KBM-7 (cell line): ENCODE measurements at regions not wholly inside any gene's neighbourhood (a gene's known extent, or its start where the extent isn't known, plus 50 kb on each side); places are given as distances from the start of the nearest gene placed in this dataset.
"Not testable (repeated sequence)": the region's sequence is repeated elsewhere in the genome, so short reads cannot be mapped to it uniquely, and the experiment has no call there.

Experiments used
- DNase-seq: peaks from one replicate; pipeline ENCODE4 v3.0.0-alpha.2; 2015
- in situ Hi-C: fragments of 300-500 bp; cut with MboI; formaldehyde crosslinking; loops from 2 replicates; pipeline ENCODE4 v1.14.3; 2020; ENCODE audit warnings: low sequenced_read_pairs, low pct_unique_long_range_greater_than_20kb, mixed read lengths

DNA sequence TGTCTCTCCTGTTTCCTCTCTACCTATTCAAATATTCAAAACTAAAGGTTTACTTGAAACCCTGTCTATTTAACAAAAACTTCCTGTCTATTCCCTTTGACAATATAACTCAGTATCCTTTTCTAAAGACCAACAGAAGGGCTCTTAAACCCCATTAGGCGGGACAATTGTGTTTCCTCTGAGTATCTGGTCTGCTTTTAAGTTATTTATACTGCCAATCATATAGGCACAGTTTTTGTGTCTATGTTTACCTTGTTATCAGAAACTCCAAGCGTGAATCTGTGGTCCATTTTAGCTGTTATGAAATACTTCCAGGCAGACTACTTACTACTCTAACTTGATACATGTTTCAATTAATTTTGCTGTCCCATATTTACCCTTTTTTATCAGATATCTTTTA lies 350.0 kb upstream of the CTSO start:
- no peak for DNase-seq
- in situ Hi-C loops = no loop called here

DNA sequence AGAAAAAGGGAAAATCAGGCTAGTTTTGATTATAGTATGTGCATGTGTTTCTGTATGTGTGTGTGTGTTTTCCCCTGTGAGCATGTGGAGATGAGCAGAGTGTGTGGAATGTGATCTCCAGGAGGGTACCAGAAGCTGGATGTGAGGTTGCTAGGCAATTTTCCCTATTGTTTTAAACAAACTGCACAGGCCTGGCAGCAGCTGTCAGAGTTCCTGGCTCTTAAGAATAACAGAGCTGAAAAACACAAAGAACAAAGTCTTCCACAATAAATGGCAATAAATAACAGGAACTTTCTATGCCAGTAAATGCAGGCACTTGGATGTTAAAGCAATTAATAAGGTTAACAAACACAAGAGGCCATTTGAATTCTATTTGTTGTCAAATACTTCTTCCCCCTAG lies 344.6 kb upstream of the CTSO start:
- no peak for DNase-seq
- in situ Hi-C loops = no loop called here

DNA sequence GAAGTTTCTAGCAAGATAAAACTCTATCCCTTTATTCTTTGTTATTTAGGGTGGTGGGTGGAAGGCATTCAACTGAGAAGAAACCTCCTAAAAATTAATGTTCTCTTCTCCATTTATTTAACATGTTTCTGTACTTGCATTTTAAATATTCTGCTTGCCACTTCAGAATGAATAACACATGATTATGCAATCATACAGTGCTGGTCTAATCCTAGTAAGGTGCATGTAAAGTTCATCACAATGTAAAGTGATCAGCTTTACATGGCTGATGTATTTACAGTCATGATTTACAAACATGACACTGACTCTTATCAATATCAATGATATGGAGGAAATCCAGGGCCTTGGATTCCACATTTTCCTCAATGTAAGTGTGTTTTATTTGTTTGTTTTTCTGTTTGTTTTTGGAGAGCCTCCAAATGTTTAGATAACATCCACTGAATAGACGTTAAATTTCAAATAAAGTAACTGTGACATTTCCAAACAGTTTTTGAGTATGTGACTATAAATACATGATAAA lies 342.1 kb upstream of the CTSO start:
- in situ Hi-C loops = no loop called here
- no peak for DNase-seq

DNA sequence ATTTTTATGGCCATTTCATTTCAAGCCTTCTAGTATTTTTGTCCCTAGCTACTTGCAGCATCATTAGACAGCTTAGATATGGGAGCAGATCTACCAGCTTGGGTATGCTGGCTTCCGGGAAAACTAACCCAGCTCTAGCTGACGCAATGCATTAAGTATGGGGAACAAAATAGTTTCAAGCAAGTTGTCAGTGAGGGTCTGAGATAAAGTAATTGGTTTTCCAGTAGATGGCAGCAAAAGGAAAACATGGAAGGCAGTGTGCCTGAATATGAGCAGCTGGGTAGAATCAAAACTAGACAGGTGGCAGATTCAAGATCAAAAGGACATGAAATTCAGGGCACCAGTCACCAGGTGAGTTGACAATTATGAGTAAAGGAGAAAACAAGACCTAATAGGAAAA lies 340.9 kb upstream of the CTSO start:
- in situ Hi-C loops = no loop called here
- peak; percentile 75 for DNase-seq

DNA sequence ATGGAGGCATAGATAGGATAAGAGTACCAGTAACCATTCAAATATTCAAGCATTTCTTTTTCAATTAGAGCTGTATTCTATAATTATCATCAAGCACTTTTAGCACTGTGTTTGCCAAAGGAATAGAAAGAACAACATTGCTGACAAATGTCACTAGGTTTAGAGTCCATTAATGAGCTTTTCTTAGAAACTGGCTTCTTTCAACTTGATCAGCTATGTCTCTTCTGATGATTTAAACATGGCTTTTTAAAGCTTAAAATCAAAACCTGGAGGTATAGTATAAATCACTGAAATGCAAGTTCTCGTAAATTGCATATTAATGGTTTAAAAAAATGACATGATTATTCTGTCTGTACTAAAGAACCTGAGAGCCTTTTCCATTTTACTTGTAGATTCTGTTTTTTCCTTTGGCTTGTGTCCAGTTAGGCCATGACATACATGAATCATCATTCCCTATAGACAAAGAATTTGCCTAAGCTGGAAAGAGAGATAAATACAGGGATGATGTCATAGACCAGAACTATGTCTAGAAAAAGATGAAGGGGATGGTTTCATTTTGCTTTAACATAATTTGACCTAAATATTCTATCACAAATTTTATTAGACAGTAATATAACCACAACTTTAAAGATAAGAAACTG lies 340.1 kb upstream of the CTSO start:
- no peak for DNase-seq
- in situ Hi-C loops = no loop called here

DNA sequence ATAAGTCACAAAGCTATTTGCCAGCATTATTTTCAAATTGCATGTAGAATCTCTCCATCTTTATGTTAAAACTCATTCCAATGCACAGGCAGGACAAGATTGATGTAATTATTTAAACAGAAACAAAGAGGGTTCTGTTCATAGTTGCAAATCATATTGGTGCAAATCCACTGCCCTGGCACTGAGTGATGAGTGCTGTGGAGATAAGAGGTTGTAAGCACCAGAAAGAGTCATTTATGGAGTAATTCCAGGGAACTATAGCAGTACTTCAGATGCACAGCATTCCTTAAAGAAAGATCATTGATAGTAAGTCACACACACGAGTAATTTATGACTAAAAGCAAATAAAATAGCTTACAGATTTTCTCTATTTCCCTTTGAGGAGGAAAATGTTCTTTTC lies 337.7 kb upstream of the CTSO start:
- in situ Hi-C loops = no loop called here

DNA sequence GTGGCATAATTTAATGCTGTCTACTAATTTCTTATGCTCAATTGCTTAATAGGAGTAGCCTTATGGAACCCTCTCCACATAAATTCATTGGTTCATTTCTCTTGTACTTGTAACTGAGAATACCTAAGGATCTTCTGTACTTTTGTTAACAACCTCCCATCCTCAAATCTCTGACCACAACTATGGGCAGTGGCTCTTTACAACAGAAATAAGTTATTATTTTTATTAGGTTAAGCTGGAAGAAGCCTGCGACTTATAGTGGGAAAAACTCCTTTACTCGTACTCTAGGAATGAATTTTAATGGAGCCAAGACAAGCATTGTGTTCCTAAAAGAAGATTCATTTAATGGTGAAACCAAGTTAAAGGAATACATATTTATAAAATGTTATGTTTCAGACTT lies 337.1 kb upstream of the CTSO start:
- no peak for DNase-seq
- in situ Hi-C loops = no loop called here

More for the DNA sequence above, 337.7 kb upstream of the CTSO start:
- DNase-seq = no peak

DNA sequence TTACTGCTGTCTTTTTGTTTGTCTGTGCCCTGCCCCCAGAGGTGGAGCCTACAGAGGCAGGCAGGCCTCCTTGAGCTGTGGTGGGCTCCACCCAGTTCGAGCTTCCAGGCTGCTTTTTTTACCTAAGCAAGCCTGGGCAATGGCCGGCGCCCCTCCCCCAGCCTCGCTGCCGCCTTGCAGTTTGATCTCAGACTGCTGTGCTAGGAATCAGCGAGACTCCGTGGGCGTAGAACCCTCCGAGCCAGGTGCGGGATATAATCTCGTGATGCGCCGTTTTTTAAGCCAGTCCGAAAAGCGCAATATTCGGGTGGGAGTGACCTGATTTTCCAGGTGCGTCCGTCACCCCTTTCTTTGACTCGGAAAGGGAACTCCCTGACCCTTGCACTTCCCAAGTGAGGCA lies 336.4 kb upstream of the CTSO start:
- in situ Hi-C loops, DNase-seq: not testable (repeated sequence)

DNA sequence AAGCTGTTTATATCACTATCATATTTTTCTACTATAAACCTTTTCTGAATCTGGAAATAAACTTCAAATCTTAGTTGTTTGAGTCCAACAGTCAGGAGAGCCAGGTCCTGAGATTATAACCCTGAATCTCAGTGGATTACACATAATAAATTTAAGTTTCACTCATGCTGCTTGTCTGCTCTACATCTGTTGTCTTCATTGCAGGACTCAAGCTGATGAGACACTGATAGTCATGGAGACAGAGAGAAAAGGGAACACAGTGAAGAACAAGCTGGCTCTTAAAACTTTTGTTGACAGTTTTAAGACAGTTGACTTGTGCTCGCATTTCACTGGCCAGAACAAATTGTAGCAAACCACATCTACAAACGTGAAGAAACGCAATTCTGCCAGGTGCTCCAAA lies 327.0 kb upstream of the CTSO start:
- in situ Hi-C loops = no loop called here
- no peak for DNase-seq

DNA sequence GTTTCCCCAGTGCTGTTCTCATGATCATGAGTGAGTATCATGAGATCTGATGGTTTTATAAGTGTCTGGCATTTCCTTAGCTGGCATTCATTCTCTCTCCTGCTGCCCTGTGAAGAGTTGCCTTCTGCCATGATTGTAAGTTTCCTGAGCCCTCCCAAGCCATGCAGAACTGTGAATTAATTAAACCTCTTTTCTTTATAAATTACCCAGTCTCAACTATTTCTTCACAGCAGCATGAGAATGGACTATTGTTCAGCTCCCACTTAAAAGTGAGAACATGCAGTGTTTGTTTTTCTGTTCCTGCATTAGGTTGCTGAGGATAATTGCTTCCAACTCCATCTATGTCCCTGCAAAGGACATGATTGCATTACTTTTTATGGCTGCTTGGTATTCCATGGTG lies 311.7 kb upstream of the CTSO start:
- DNase-seq = no peak
- in situ Hi-C loops = no loop called here

DNA sequence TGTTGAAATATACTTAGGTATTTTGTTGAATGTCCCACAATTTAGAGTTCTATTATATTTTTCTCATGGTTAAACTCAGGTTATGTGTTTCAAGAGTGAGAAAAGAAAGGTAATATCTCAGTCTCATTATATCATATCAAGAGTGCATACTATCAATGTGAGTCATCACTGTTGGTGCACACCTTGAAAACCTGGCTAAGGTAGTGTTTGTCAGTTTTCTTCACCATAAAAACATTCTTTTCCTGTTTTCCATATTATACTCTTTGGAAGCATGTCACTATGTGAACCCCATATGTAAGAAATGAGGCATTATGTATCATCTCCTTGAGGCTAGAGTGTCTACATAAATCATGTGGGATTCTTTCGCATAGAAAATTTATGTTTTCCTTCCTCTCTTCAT lies 307.6 kb upstream of the CTSO start:
- no peak for DNase-seq
- in situ Hi-C loops = no loop called here

DNA sequence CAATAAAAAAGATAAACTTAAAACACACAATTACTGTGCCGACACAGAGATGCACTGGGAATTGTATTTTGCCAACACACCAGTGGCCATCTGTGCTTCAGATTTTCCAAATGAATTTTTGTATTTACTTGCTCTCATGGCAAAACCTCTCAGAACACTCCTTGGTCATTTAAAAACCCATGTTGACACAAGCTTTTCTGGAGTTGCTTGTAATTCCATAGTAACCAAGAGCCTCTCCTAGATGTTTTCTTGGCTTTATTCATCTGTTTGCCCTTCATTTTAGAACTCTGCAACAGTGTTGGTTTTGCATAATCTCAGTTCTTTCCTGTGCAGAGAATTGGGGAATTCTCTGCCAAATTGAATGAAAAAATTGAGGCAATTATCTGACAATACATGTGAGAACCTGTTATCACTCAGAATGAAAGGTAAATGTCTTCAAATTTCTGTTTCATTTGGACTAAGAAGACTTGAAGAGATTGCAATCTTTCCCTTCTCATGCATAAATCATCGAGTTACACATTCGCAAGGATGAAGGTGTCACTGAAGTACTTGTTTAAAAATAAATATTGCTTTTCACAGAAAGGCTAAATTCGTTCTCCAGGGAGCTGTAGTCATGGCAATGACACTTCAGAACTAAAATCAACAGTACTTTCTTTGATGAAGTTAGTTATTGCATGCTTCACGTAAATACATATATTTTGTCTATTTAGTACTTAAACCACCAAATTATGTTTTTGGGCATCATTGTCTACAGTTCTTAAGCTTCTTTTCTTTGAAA lies 301.8 kb upstream of the CTSO start:
- DNase-seq = no peak
- in situ Hi-C loops = no loop called here

DNA sequence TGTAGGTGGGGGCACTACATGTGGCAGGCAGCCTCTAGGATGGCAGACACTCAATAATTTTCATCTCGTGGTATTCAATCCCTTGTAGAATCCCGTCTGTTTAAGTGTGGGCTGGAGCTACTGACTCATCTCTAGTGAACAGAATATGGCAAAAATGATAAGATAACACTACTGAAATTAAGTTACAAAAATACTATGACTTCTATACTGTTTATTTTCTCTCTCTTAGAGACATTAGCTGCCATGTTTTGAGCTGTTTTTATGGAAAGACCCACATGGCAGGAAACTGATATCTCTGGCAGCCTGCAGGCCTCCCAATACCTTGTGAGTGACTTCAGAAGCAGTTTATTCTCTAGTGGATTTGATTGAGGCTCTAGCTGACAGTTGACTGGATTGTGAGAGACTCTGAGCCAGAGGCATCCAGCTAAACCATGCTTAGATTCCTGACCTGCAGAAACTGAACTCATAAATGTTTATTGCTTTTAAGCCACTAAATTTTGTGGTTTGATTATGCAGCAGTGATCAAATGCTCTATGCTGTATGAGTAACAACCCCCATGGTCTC lies 298.8 kb upstream of the CTSO start:
- DNase-seq = no peak
- in situ Hi-C loops = no loop called here

DNA sequence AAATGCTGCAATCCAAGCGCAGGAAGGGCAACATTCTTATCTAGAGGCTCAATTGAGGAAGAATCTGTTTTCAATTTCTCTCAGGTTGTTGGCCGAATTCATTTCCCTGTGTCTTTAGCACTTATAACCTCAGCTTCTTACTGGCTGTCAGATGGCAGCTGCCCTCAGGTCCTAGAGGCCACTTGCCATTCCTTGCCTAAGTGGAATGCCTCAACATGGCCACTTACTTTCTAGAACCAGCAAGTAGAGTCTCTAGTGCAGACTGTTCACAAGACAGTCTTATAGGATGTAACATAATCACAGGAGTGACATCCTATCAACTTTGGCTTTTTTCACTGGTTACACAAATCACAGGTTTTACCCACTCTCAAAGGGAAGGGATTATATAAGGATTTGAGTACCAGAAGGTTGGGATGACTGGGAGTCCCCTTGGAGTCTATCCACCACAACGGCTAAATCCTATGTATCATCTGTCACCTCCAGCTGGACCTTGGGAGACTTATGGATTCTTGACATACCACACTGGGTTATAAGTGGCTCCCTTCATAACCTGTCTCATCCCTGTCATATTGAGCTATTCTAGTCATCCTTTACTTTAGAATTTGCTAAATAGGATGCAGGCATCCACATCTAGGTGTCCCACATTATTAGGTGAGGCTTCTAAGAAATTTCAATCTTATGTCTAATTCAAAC lies 297.9 kb upstream of the CTSO start:
- no peak for DNase-seq
- in situ Hi-C loops = no loop called here

DNA sequence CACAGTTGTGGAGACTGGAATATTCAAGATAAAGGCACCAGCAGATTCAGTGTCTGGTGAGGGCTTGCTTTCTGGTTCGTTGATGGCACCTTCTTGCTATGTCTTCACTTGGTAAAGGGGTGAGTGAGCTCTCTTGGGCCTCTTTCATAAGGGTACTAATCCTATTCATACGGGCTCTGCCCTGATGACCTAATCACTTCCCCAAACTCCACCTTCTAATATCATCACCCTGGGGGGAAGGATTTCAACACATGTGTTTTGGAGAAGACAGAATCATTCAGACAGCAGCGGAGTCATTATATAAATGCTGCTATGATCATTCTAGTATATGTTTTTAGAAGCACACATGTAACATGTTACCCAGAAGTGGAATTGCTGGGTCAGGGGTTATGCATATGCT lies 295.3 kb upstream of the CTSO start:
- DNase-seq = no peak
- in situ Hi-C loops = no loop called here

DNA sequence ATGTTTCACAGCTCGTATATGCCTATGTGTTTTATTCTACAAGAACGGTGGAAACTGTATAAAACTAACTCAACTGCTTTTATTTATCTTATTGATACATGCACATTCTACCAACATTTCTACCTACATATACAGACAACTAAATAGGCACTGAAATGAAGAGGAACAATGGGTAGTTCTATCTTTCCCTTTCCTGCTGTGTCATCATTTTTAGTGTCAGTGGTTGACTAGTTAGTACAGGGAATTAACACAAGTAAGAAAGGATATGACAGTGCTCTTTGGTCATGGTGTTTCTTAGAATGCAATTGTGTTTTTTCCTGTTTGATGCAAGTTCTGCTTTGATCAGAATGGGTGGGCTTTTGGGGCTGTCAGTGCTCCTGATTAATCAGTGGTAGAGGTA lies 293.8 kb upstream of the CTSO start:
- in situ Hi-C loops = no loop called here
- no peak for DNase-seq

DNA sequence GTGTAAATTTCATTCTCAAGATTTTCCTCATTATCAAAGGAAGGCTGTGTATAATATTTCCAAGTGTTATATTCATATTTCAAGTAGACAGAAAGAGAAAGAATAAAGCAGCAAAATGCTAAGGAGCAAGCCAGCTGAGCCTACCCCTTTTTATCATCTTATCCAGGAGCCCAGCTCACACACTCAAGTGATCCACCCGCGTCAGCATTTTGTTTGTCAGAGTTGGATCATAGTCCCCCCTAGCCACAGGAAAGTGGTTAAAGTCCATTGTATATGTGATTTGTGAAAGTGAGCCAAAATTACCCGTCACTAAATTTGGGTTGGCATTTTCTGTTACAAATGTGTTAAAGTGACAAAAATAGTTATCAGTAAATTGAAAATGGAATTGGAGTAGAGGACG lies 289.3 kb upstream of the CTSO start:
- no peak for DNase-seq
- in situ Hi-C loops = no loop called here

DNA sequence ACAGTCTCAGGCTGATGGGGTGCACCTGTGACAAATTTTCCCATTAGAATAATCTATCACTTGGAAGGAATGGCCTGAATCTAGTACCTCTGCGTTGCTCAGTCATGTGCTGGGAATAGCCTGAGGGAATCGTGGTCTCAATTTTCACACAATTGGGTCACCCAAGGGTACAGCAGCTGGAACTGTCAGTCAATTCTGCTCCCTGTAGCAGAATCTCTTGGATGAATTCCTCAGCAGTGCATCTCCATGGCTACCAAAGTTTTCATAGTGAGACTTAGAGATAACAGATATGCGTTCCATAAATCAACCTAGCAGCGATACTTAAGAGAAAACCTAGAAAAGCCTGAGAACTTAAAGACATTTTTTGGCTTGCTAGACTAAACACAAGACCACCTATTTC lies 288.7 kb upstream of the CTSO start:
- in situ Hi-C loops = no loop called here
- no peak for DNase-seq

DNA sequence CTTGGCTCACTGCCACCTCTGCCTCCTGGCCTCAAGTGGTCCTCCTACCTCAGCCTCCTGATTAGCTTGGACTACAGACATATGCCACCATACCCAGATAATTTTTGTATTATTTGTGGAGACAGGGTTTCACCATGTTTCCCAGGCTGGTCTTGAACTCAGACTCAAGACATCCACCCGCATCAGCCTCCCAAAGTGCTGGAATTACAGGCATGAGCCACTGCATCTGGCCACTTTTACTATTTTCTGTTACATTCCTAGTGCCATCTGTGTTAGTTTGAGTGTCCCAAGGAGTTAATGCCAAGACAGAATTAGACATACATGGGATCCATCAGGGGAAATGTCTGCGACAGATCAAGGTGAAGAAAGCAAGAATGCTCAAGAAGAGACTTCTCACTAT lies 288.2 kb upstream of the CTSO start:
- DNase-seq = no peak
- in situ Hi-C loops = no loop called here

DNA sequence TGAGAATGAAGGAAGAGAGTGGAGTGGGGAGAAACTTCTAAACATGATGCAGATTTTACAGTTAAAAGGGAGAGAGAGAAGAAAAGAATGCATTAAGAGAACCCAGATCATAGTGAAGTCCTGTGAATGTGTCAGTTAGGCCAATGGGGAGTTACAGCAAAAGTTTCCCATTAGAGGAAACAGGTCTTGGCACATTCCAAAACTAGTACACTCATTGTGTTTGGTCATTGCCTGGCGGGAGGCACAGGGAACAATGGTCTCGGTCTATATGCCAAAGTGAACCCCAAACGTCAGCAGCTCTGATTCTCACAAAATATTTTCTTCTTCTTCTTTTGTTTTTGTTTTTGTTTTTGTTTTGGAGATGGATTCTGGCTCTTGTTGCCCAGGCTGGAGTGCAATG lies 284.5 kb upstream of the CTSO start:
- DNase-seq = no peak
- in situ Hi-C loops = no loop called here
